COLO829 (cell line): ENCODE measurements at regions not wholly inside any gene's neighbourhood (a gene's known extent, or its start where the extent isn't known, plus 50 kb on each side); places are given as distances from the start of the nearest gene placed in this dataset.
"Not testable (repeated sequence)": the region's sequence is repeated elsewhere in the genome, so short reads cannot be mapped to it uniquely, and the experiment has no call there.

Source experiments
- DNase-seq: peaks from one replicate; pipeline ENCODE4 v3.0.0; 2012; ENCODE audit warnings: low spot score

DNA sequence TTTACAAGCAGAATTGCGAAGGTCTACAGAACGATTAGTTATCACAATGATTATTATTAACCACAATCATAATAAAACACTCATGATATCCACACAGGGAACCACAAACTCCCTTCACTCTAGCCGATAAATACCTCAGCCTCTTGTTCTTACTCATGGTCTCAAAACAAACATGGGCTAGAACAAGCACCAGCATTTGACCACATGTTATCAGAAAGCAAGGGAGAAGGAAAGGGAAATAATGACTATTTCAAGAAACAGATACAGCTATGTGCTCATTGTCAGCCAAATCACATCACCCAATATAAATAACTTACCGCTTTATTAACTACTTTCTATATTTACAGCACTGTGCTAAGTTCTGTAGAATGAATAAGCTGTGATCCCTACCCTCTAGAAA is 663.2 kb upstream of the HTR2C start:
- no peak for DNase-seq

DNA sequence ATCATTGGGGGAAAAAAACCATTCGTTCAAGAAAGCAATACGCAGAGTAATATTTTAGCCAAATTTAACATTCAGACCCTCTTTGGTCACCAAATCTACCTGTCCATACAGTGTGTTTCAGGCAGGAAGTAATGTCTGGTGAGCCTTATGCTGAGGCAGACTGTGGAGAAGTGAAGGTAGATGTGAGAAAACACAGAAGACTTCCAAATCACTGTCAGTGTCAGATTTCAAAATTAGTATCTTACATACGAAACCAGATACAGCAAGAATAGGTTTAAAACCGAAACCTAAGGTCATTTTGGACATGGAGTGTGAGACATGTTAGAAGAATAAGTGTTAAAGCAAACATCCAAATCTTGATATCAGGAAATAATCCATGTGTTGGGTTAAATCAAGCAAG is 664.5 kb upstream of the HTR2C start:
- DNase-seq: no peak

DNA sequence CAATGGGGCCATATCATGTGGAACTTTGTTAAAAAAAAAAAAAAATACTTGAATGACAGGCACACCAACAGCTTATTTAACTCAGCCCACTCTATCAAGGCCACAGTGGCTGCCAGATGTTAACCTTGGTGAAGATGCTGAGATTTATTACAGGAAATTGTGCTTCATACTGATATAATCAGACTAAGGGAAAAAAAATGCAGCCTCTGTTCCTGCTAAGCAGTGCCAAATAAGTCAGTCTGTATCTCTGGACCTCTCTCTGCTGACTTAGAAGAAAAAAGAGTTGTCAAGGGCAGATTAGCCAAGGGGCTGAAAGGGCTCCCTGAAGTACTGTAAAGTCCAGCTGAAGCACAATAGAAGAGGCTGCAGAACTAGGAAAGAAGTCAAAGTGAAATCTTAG is 677.7 kb upstream of the HTR2C start:
- peak; percentile 3 for DNase-seq

DNA sequence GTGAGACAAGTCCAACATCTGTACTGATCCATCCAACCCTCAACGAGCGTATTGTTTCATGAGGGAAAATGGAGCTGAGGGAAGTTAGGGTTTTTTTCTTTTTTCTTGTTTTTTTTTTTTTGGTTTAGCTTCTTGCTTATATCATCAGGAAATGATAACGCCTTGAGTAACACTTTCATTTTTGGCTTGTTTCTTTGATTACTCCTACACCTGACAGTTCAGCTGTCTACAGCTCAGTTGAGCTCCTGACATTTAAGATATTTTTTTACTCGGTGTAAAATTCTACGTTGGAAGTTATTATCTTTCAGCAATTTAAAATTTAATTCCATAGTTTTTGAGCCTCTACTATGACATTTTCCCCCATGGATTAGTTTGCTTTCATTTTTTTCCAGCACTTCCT is 691.0 kb upstream of the HTR2C start:
- DNase-seq: no peak

DNA sequence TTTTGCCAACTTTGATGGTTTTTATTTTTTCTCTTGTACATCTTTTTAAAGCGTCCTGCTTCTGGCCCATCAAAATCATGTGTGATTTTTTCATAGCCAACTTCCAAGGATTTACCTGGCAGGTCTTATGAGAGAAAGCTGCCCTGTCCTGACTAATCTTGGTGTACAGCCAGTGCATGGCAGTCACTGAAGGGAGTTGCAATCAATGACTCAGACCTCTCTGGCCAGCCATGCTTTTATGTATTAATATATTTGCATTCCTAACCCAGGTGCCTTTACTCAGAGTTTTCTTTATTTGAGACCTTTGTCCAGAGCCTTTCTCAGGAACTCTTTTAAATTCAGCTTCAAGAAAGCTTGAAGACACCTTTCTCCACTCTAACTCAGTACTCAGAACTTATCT is 691.5 kb upstream of the HTR2C start:
- DNase-seq: no peak

DNA sequence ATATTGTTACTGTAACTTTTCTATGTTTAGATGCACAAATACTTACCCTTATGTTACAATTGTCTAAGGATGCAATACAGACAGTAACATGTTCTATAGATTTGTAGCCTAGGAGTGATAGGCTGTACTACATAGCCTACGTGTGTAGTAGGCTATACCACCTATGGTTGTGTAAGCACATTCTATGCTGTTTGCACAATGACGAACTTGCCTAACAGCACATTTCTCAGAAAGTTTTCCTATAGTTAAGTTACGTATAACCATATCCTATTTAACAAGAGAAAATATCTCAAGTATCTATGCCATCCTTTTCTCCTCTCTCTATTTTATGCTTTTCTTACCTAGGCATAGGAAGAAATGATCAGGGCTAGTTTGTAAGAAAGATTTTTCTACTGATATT is 710.8 kb upstream of the HTR2C start:
- DNase-seq: no peak

DNA sequence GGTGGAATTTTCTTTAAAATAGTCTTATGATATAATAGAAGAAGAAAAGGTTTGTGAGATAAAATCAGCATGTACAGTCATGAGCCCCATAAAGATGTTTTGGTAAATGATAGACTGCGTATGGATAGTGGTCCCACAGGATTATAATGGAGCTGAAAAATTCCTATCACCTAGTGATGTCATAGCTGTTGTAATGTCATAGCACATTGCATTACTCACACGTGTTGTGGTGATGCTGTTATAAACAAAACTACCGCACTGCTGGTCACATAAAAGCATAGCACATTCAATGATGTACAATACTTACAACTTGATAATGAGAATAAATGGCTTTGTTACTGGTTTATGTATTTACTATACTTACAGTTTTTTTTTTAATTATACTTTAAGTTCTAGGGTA is 715.2 kb upstream of the HTR2C start:
- DNase-seq: no peak

DNA sequence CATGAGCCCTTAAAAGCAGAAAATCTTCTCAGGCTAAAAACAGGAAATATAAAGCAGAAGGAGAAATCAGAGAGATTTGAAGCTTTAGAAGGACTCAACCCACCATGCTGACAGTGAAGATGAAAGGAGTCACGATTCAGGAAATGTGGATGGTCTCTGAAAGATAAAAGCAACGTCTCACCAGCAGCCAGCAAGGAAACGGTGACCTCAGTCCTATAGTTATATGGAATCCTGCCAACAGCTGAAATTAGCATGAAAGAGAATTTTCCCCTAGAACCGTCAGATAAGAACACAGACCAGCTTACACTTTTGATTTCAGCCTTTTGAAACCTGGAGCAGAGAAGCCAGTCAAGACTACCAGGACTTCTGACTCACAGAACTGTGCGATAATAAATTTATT is 715.7 kb upstream of the HTR2C start:
- DNase-seq: no peak

DNA sequence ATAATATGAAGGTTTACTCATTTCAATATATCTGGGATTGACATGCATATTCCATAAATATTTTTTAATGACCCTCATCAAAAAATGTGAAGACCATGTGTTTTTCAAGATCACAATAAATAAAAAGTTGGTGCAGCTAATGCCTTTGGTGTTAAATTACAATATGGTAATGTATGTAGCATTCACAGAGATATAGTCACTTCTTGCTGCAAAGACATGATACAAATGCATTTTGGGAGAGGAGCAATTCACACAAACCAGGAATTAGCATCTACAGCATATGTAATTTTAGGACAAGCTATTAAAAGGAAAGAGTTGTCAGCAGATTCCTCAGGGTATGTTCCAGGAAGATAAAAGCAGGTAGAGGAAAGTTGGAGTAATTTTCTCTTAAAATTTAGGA is 734.5 kb upstream of the HTR2C start:
- DNase-seq: no peak

DNA sequence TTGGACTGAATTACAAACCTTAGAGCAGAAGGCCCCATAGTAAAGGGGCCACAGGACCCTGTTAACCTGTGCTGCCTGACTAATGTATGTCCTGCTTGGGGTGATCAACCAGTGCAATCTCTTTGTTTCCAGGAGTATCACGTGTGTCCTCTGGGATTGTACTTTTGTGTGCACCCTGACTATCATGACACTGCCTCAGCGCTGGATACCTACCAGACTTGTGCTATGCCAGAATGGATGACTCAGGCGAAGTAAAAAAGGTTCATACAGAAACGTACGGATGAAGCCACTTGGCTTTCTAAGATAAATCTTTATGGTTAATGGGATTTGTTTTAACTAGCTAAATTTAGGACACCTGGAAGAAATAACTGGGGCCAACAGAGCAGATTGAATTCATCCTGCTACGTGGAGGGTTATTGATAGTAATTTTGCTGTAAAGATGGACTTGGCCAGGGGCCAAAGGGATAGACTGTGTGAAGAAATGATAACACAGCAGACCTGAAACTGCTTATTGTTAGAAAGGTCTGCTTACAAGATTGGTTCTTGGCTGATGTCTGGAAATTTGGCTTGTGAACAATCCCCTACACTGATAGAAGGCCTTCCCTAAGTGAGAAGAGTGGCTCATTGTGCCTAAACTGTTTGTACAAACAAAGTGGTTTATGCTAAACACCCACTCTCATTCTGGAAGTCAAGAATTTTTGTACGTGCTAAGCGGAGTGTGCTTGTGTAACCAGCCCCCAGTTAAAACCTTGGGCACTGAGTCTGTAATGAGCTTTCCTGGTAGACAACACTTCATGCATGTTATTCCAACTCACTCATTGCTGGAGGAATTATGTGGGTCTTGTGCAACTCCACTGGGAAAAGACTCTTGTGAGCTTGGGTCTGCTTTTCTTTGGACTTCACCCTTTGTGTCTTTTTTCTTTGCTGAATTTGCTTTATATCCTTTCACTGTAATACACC is 750.5 kb upstream of the HTR2C start:
- DNase-seq: no peak

DNA sequence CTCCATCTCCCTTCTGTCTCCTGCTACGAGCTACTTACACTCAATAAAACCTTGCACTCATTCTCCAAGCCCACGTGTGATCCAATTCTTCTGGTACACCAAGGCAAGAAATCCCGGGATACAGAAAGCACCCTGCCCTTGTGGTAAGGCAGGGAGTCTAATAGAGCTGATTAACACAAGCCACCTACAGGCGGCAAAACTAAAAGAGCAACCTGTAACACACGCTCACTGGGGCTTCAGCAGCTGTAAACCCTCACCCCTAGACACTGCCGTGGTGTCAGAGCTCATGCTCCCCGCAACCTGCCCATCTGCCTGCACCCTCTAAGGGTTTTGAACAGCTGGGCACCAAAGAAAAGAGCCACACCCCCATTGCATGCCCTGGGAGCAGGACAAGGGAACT is 755.4 kb upstream of the HTR2C start:
- no peak for DNase-seq

DNA sequence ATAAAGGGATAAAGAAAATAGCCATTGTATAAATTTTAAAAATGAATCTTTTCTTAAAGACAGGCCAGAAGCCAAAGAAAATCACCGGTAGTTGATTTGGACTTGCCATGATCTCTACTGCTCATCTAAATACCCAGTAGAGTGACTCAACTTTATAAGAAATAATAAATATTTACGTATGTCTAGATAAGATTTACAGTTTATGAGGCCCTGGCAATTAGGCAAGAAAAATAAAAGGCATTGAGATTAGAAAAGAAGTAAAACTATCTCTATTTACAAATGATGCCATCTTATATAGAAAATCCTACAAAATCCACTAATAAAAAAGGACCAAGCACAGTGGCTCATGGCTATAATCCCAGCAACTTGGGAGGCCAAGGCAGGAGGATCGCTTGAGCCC is 765.5 kb upstream of the HTR2C start:
- no peak for DNase-seq

DNA sequence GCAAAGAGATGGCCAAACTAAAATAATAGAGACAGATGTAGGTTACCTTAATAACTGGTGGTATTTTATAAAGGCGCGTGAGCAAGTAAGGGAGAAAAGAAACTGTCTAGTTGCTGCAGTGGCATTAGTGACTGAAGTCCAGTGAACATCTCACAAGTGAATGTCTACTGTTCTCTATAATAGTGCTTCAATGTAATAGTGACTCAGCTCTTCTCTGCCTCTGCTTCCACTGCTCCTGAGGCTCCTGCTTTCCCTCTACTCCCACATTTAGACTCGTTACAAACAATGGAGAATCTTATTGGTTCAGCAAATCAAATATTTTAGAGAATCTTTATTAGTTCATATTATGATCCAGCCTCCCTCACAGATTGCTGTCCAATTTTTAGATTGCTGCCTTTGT is 779.1 kb upstream of the HTR2C start:
- DNase-seq: no peak

DNA sequence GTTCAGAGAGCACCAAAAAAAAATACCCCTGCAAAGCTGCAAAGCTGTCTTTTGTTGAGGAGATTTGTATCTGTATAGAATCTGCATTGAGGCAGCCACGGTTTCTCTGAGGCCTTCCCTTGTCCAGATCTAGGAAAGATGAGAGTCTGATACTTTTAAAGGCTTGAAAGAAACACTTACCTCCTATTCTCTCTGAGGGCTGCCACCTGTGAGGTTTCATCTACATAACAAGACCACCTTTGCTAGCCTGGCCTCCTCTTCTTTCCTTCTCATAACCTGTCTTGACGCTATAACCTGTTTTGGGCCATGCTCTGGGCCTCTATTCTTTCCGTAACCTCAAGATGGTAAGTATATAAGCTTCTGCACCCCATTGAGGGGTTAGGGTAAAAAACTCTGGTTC is 779.6 kb upstream of the HTR2C start:
- DNase-seq: no peak

DNA sequence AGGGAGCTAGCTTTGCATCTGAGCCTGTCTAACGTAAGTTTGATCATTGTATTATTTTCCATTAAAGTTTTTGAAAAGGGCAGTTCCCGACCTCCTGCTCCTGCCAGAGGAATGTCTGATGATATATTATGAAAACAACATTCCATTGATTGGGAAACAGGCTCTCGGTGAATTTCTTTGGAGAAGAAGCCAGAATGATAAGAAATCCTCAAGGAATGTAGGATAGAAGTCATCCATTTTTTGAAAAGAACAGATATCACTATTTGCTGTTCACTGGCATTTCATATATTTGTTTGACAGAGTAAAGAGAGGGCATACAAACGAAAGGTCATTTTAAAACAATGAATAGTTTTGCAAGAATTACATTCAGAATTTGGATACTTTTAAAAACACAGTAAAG is 781.0 kb upstream of the HTR2C start:
- DNase-seq: no peak

DNA sequence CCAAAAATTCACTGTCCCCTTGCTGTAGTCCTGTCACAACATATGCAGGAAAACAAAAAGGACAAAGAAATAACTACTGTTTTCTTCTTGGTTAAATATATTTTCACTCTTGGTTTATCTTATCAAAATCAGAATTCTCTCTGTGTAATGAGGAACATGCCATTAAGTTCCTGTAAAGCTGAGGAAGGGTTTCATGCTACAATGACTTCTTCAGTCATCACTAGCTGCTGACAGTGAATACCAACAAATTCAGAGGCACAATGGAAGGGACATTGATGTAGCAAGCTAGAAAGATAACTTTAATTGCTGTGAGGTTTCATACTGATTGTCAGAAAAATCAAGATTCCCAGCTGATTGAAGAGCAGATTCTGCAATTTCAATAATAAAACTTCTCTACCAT is 782.9 kb upstream of the HTR2C start:
- DNase-seq: no peak

DNA sequence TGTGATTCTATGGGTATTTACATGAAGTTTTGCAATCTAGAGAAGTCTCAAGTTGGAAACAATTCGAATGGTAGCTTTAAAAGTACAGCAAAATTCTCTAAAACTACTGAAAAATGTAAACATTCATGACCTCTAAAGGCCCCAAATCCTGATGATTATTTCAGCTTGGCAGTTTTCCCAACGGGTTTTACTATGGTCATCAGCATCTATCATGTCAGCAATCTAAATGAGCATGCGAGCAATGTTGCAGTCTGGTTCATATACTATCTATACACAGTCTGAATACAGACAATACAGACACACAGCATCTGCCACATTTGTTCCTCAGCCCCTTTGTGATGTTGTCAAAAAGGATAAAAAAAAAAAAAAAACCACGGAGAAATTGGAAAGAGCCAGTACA is 790.3 kb upstream of the HTR2C start:
- DNase-seq: no peak

DNA sequence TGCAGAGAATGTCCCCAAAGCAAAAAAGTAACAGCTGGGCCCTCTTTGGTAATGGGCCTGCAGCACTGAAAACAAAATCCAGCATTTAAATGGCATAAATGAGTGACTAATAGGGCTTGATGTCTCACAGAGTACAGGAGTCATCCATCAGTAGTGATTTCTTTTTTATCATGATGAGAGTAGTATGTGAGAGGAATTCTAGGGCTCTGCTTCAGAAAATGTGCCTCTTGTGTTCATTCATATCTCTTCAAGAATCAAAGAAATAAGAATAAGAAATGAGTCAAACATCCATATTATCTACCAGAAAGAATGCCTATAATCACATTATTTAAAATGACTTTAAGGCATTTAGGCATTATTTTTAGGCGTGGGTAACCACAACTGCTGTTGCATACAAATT is 792.9 kb upstream of the HTR2C start:
- DNase-seq: peak; percentile 2

DNA sequence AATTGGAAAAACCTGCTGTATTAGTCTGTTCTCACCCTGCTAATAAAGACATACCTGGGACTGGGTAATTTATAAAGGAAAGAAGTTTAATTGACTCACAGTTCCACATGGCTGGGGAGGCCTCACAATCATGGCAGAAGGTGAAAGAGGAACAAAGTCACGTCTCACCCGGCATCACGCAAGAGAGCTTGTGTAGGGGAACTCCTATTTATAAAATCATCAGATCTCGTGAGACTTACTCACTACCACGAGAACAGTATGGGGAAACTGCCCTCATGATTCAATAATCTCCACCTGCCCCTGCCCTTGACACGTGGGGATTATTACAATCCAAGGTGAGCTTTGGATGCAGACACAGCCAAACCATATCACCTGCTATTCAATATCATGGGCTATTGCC is 799.1 kb upstream of the HTR2C start:
- DNase-seq: not testable (repeated sequence)

DNA sequence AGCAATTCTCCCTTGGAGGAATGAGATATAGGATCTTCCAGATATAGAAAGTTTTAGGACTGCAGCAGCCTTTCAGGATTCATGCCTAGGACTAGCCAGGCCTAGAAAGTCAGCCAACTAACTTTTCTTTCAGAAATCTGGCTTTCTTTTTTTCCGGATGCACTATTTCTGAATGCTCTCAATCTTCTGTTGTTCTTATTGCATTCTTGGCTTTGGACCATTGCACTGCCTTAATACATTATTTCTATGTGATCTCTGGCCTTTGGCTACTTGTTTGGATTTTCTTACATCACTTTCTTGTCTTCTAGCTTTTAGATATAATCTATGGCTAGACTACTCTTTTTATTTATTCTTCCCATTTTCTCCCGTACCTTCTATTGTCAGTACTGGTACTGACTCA is 813.1 kb upstream of the HTR2C start:
- no peak for DNase-seq

DNA sequence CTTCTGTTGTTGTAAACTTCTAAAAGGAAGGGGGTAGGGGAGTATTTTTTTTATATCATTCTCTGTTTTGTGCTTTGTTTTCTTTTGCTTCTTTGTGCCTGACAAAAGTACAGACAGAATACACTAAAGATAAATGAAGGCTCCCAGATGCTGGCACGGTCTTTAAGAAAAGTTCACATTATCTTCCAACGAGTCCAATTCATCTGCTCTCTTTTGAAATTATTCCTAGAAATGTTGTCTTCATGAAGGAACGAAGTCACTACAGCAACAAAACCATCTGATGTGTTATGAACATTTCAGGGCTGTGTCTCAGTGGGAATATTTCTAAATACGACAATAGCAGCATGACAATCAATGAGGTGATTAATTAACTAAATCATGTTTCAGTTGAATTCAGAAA is 813.8 kb upstream of the HTR2C start:
- no peak for DNase-seq

DNA sequence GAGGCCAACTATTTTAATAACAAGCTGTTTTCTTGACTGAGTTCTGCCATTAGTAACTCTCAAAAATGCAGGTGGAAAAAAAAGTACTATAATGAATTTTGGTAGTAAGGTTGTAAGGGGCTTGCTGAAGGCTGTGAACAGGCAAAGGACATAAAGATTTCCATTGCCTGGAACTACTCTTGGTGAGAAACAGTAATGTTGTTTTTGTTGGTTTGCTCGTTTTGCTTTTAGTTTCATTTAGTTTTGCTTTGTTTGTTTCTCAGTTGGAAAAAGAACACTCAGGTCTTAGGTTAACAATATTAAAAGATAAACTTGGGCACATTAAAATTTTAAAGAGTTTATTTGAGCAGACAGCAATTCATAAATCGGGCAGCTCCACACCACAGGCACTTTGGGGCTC is 824.5 kb upstream of the HTR2C start:
- no peak for DNase-seq

DNA sequence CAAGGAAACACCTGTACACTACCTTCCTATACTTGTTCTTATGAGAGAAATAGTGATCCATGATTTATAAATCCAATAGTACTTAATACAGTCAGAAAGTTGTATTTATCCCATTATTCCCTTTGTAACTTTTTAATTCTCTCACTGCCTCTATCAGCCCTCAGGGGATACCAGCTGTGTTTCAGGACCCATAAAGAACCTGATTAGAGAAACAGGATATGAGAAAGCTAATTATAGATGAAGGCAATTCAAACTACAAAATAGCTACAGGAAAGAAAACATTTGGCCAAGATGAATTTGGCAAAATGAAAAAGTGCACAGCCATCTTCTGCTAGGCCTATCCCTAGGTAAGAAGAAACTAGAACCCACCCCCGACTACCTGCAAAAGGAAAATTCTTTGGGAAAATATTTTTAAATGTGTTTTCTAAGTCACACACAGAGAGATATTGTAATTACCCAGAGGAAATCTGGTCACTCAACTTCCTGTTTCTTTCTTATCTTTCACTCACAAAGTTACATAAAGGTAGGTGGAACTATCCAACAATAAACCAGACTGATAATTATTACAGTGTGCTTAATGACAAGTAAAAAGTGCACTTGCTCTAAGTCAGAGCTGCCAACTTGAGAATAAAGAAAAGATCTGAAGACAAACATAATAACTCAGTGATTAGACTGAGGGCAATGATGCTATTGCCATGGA is 836.5 kb upstream of the HTR2C start:
- no peak for DNase-seq

DNA sequence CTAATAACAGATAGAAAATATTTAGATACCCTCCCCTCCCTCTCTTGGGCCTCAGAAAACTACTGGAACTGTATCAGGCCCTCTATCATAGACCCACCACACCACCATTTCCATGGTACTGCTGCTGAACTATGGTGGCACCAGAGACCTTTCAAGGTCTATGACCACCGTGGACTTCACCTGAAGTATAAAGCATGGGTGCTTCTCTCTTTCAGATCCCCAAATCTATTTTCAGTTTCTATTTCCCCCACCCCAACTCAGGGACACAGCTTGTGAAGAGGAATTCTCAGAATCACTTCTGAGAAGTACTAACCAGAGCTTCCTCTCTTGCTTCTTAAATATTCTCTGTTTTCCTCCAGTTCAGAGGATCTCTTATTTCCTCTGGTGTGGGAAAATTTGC is 840.8 kb upstream of the HTR2C start:
- DNase-seq: no peak
